ENCODE measurements at regions not wholly inside any gene's neighbourhood (a gene's known extent, or its start where the extent isn't known, plus 50 kb on each side); places are given as distances from the start of the nearest gene placed in this dataset.

DNA sequence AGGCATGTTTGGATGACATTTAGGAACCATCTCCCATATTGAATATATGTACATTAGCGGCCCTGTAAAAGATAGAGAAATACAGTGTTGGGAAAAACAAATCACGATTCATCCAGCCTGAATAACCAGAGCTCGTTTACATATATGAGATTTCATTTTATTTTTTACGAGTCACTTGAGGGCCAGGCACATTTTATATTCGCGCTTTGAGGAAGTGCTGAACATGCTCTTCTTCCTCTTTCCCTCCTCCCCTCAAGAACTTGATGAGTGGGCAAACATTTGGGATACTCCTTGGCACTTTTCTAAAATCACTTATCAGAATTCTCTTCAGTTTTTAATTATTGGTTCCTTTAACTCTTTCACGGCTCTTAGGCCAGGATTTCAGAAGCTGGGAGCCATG is 268.0 kb upstream of the TANK start:
- Histone ChIP-seq H3K4me1 (no peaks in the 10 kb centered on the region), H3K27ac (no peak overlapping the region), H3K9me3 (no peaks in the 10 kb centered on the region), H3K4me2 (no peak overlapping the region), H3K4me3 (no peak overlapping the region)
- ATAC-seq (no peak), FAIRE-seq (no peak), DNase-seq (ENCODE audit: low read depth in 1 of 2, low spot score in 1 of 2) (no peak)
- CTCF ChIA-PET: no interaction called here
- 89% methylated on average over 7 of the region's 7 CpGs for WGBS (ENCODE audit: missing lambda C conversion rate)
- TF ChIP-seq MAFK (IDR thresholded peaks at IDR 0.05; ENCODE audit: partially characterized antibody): no peak
- TF ChIP-seq FOSL2 (IDR thresholded peaks at IDR 0.05): no peak
- TF ChIP-seq FOSL2 (CRISPR knock-in tag; IDR thresholded peaks at IDR 0.05): no peak
- no peak for TF ChIP-seq JUNB (IDR thresholded peaks at IDR 0.05)
- no peak for TF ChIP-seq HOXB5 (CRISPR knock-in tag; IDR thresholded peaks at IDR 0.05)
- no peak for TF ChIP-seq TP53 (CRISPR knock-in tag; IDR thresholded peaks at IDR 0.05)
- TF ChIP-seq, protein P1, sequence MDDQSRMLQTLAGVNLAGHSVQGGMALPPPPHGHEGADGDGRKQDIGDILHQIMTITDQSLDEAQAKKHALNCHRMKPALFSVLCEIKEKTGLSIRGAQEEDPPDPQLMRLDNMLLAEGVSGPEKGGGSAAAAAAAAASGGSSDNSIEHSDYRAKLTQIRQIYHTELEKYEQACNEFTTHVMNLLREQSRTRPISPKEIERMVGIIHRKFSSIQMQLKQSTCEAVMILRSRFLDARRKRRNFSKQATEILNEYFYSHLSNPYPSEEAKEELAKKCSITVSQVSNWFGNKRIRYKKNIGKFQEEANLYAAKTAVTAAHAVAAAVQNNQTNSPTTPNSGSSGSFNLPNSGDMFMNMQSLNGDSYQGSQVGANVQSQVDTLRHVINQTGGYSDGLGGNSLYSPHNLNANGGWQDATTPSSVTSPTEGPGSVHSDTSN (IDR thresholded peaks at IDR 0.05): no peak
- no peak for TF ChIP-seq CBX2 (IDR thresholded peaks at IDR 0.05; ENCODE audit: borderline replicate concordance, low read depth)
- no peak for TF ChIP-seq JUN (IDR thresholded peaks at IDR 0.05)
- no peak for TF ChIP-seq EHF (CRISPR knock-in tag; IDR thresholded peaks at IDR 0.05)
- POLR2A ChIA-PET: no interaction called here

DNA sequence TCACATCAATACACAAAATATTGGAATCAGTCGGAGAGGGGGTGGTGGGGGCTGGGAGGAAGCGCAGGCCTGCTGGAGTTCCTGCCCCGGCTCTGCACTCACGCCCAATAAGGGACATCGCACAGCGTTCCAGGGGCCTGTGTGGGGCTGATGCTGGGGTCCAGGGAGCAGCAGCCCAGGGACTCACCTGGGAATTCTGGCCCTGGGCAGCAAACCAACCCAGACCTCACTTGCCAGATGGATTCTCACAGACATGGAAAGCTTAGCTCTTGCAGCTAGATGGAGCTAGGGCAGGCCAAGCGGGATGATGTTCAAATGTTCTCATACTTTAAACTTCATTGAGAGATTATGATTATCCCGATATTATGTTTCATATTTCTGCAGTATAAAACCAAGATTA is 266.6 kb upstream of the TANK start:
- no peak overlapping the region for H3K27ac ChIP-seq
- H3K4me1 ChIP-seq: no peaks in the 10 kb centered on the region
- 81% methylated on average over 6 of the region's 8 CpGs for WGBS (ENCODE audit: missing lambda C conversion rate)
- ChIA-PET CTCF (interaction anchor here (1.6 kb wide), 1 partner anchor 10 kb away, joined by 3 read pairs; no protein-coding TSS in a partner anchor), POLR2A (no interaction called here)
- H3K4me2 ChIP-seq: no peak overlapping the region
- FAIRE-seq (no peak), ATAC-seq (no peak), DNase-seq (ENCODE audit: low read depth in 1 of 2, low spot score in 1 of 2) (no peak)
- TF ChIP-seq CBX8 (IDR thresholded peaks at IDR 0.05): no peak
- TF ChIP-seq, protein P1 (IDR thresholded peaks at IDR 0.05): no peak
- no peak for TF ChIP-seq HOXB5 (CRISPR knock-in tag; IDR thresholded peaks at IDR 0.05)
- TF ChIP-seq KDM1A (IDR thresholded peaks at IDR 0.05; ENCODE audit: low read depth): no peak
- TF ChIP-seq, protein P2, sequence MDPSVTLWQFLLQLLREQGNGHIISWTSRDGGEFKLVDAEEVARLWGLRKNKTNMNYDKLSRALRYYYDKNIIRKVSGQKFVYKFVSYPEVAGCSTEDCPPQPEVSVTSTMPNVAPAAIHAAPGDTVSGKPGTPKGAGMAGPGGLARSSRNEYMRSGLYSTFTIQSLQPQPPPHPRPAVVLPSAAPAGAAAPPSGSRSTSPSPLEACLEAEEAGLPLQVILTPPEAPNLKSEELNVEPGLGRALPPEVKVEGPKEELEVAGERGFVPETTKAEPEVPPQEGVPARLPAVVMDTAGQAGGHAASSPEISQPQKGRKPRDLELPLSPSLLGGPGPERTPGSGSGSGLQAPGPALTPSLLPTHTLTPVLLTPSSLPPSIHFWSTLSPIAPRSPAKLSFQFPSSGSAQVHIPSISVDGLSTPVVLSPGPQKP (IDR thresholded peaks at IDR 0.05; ENCODE audit: low read depth, low read length): no peak
- TF ChIP-seq FOSL2 (IDR thresholded peaks at IDR 0.05): no peak
- TF ChIP-seq FOSL2 (CRISPR knock-in tag; IDR thresholded peaks at IDR 0.05): no peak
- TF ChIP-seq, protein P3, sequence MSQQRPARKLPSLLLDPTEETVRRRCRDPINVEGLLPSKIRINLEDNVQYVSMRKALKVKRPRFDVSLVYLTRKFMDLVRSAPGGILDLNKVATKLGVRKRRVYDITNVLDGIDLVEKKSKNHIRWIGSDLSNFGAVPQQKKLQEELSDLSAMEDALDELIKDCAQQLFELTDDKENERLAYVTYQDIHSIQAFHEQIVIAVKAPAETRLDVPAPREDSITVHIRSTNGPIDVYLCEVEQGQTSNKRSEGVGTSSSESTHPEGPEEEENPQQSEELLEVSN (IDR thresholded peaks at IDR 0.05; ENCODE audit: borderline replicate concordance, low read depth): no peak
- TF ChIP-seq, protein P4, sequence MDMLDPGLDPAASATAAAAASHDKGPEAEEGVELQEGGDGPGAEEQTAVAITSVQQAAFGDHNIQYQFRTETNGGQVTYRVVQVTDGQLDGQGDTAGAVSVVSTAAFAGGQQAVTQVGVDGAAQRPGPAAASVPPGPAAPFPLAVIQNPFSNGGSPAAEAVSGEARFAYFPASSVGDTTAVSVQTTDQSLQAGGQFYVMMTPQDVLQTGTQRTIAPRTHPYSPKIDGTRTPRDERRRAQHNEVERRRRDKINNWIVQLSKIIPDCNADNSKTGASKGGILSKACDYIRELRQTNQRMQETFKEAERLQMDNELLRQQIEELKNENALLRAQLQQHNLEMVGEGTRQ (IDR thresholded peaks at IDR 0.05): no peak
- TF ChIP-seq SMC3 (IDR thresholded peaks at IDR 0.05): no peak
- TF ChIP-seq SREBF2 (IDR thresholded peaks at IDR 0.05): no peak
- no peak overlapping the region for H3K4me3 ChIP-seq
- no peaks in the 10 kb centered on the region for H3K9me3 ChIP-seq

DNA sequence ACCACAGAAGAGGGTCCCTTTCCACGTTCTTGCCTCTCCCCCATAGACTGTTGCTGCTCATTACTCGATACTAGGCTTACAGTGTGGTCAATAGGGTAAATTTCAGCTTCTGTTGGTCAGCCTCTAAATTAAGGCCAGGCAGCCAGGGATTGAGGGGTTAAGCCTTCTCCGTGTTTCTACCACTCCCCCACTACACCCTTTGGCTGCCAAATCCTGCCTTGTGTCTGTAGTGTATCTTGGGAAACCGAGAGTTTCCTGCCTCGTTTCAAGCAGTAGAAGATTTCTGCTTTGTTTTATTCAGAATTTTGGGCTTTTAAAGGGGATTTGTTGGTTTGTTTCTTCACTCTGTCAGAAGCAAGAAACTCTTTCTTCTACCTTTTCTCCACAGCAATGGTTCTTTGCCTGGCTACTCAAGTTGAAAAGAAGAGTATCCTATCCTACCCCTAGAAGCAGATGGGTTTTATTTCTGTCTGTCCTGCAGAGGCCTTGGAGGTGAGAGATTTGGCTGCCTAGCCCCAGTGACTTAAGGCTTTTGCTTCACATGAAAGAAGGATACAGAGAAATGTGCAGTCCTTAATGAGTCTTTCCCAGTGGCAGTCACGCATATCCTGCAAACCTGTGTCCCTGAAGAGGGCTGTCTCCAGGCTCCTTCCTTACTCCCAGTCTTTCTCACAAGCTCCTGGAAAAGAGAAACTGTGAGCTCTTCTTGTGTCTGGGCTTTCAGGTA is 261.5 kb upstream of the TANK start:
- no peaks in the 10 kb centered on the region for H3K9me3 ChIP-seq
- ChIA-PET POLR2A (no interaction called here), CTCF (no interaction called here)
- ATAC-seq (no peak), DNase-seq (ENCODE audit: low read depth in 1 of 2, low spot score in 1 of 2) (no peak), FAIRE-seq (no peak)
- H3K27ac ChIP-seq: no peak overlapping the region
- no peaks in the 10 kb centered on the region for H3K4me1 ChIP-seq
- H3K4me3 ChIP-seq: no peak overlapping the region
- no peak overlapping the region for H3K4me2 ChIP-seq
- TF ChIP-seq EHMT2 (IDR thresholded peaks at IDR 0.05; ENCODE audit: low read depth) (no peak), SMC3 (IDR thresholded peaks at IDR 0.05) (no peak), CHD4 (IDR thresholded peaks at IDR 0.05; ENCODE audit: borderline replicate concordance) (no peak), RAD21 (conservative IDR thresholded peaks at IDR 0.05 in 1 of 2, IDR thresholded peaks at IDR 0.05 in 1 of 2) (no peak), RFX5 (IDR thresholded peaks at IDR 0.05) (no peak), HDAC2 (IDR thresholded peaks at IDR 0.05) (no peak), RCOR1 (IDR thresholded peaks at IDR 0.05; ENCODE audit: low read depth, low read length) (no peak), CBX8 (IDR thresholded peaks at IDR 0.05) (no peak), ZC3H11A (IDR thresholded peaks at IDR 0.05) (no peak), HEYL (CRISPR knock-in tag; IDR thresholded peaks at IDR 0.05) (no peak), TP53 (CRISPR knock-in tag; IDR thresholded peaks at IDR 0.05) (no peak), SREBF2 (IDR thresholded peaks at IDR 0.05) (no peak), RARB (CRISPR knock-in tag; IDR thresholded peaks at IDR 0.05) (no peak)
- TF ChIP-seq, protein P5, sequence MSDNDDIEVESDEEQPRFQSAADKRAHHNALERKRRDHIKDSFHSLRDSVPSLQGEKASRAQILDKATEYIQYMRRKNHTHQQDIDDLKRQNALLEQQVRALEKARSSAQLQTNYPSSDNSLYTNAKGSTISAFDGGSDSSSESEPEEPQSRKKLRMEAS (IDR thresholded peaks at IDR 0.05): no peak
- TF ChIP-seq, protein P4 (IDR thresholded peaks at IDR 0.05): no peak
- WGBS (ENCODE audit: missing lambda C conversion rate): 51% methylated on average over 6 of the region's 6 CpGs
